Right ventricle myocardium inferior (tissue), 1 donor: ENCODE measurements at regions not wholly inside any gene's neighbourhood (a gene's known extent, or its start where the extent isn't known, plus 50 kb on each side); places are given as distances from the start of the nearest gene placed in this dataset.

Source experiments
- ATAC-seq: fragments of 200-7000 bp; cut with Tn5 transposase; one replicate; pipeline ENCODE4 v1.9.1; 2020; ENCODE audit warnings: mild to moderate bottlenecking, moderate library complexity
- DNase-seq: peaks from one replicate; pipeline ENCODE4 v3.0.0; 2021; ENCODE audit errors: missing footprints
- intact Hi-C: fragments of 100-400 bp; cut with DNase I; formaldehyde crosslinking; loops from one replicate; pipeline ENCODE4 v1.11.0; 2022
- donor health status: DM: no; HTN: yes; CAD: no; lungs with severe emphysema.

DNA sequence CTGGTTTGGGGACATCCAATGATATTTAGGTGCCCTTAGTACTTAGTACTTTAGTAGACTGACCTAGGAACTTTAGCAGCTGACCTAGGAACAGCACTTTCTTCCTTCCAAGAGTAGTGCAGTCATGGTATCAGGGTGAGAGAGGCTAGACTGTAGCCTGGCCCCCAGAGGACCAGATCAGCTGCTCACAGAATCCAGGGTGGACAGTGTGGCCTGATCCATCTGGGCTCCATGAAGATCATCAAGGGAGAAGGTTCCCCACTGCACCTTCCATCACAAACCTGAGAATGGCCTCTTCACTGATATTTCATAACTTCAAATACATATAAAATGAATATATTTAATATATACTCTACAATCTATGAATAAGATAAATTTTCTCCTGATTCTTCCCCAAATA lies 59.0 kb upstream of the TLR3 start:
- DNase-seq (no peak), ATAC-seq (no peak)
- intact Hi-C loops: no loop called here

DNA sequence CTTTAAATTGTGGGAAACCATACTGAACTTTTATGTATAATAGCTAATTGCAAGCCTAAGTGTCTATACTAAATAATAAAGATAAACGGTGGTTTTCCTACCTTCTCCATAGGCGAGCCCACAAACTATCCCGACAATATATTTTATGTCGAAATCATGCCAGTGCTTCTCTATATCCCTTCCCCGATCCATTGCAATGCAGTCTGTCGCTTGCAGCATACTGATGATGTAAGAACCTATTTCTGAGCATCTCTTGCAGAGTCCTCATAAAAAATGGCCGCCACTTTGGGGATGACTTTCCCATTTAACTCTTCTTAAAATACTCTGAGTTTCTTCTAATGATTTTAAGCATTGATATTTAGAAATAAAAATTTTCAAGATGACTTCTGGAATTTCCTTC lies 58.1 kb upstream of the TLR3 start:
- intact Hi-C loops: no loop called here
- ATAC-seq: no peak

DNA sequence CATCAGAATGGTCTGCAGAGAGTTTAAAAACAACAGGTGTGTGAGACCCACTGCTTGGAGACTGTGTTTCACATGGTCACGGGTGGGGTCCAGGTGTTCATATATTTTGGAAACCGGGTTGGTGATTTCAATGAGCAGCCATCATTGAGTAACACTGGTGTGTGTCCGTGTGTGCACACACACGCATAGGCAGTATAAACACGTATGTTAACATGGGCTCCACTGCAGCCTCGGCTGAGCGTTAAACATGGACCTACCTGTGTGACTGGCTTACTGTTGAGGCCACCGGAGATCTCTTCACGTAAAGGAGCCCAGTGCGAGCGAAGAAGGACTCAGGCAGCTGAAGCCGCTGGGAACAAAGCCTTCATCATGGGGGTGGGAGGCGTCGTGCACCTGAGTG lies 56.9 kb upstream of the TLR3 start:
- DNase-seq (no peak), ATAC-seq (no peak)
- intact Hi-C loops: no loop called here

More for the DNA sequence above, 58.1 kb upstream of the TLR3 start:
- no peak for DNase-seq

DNA sequence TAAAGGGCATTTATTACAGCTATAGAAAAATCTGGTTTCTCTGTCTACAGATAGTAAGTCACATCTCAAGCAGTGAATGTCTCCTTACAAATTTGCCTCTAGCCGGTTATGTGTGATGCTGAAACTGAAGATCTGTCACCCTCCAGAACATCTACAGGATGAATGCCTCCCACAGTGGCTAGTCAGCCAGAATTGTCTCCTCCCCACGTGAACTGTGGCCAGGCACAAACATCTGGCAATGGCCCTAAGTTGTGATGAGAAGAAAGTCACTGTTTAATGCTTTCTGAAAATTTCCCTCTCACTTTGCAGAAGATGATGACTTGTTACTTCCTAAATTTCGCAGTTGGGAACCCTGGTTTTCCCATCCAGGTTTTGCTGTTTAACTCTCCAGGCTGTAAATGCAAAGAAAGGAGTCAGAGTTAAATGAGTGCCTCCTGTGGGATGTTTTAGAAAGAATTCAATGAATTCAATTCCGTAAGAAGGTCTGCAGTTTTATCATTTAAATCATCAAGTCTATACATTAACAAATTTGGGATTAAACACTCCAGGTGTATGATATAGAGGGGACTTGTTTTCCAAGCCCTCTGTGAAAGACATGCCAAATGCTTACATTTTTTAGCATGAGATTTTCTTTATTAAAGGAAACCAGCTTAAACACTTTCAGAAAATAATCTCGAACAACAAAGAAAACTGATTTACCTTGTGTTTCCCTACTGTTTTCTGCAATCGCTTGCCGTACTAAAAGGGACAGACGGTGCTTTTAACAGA lies 55.4 kb upstream of the TLR3 start:
- intact Hi-C loops: no loop called here
- DNase-seq (no peak), ATAC-seq (no peak)

DNA sequence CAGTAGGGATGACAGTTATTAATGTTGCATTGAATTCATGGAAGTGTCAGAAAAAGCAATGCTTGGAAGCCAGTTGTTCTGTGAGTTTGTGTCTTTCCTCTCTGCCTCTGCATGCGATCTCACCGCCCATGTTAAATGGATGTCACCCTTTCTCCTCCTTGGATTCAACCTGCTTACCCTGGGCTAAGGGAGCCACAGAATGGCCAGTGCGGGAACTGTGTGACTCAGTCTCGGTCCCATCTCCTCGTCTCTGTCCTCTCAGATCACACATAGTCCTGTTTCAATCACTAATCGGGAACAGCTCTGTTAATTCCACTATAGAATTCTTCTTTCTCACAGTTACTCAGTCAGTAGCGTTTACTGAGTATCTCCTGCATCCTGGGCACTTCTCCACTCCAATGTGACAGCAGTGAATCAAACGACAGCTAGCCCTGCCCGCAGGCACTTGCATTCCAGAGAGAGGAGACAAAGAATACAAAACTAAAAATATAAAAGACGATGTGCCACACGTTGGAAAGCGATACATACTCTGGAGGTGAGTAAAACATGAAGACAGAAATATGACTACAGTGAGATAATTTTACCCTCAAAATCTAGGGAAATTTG lies 53.6 kb upstream of the TLR3 start:
- ATAC-seq: peak; percentile 85
- intact Hi-C loops: loop anchor here (5.0 kb wide), 4 partner anchors 148 to 238 kb away; no protein-coding TSS in a partner anchor
- no peak for DNase-seq

DNA sequence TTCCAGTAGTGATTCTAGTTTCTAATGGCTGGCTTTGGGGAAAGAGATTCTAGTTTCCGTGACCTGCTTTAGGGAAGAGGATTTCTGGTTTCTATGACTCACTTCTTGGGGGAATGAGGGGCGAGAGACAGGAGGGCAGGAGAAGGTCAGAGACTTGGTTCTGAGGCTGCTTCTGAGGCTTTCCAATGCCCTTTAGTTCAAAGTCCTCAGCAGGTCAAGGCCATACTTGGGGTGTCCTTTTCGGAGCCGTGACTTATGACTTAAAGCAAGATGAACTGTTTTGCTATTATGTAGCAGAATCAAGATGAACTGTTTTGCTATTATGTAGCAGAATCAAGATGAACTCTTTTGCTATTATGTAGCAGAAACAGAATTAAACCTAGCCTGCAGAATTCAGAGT lies 52.2 kb upstream of the TLR3 start:
- DNase-seq: no peak
- ATAC-seq: no peak
- intact Hi-C loops: loop anchor here (5.0 kb wide), 4 partner anchors 149 to 239 kb away; no protein-coding TSS in a partner anchor

DNA sequence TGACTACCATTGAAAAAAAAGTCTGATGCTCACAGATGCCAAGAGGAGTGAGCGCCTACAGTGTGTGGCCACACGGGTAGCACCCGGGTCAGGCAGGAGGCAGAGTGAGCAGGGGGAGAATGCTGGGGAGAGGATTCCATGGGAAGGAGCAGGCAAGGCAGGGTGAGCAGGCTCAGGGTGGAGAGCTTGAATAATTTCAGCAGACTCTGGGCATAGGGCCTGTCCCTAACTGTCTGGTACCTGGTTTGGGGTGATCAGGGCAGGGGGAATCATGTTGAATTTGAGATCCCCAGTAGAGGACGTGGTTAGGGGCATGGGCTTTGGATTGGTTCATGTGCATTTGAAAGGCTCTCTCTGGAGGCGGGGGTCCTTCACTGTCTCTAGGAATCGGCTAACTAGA lies 51.2 kb upstream of the TLR3 start:
- intact Hi-C loops: loop anchor here (5.0 kb wide), 4 partner anchors 150 to 240 kb away; no protein-coding TSS in a partner anchor
- ATAC-seq: no peak
- no peak for DNase-seq

DNA sequence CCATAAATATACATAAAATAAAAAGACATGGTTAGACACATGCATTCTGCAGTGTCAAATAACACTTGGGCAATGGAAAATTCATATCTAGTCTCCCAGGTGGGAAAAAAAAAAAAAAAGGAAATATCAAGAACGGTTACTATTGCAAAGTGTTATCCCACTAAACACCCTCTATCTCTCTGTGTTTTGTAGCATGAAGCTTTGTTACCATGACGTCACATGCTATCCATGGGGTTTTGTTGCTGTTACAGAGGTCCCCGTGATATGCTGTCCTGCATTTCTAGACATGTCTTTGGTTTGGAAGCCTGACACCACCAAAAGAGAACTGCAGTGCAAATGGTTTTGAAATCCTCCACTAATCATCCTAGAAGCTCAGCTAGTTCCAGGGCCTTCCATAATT lies 50.7 kb upstream of the TLR3 start:
- intact Hi-C loops: loop anchor here (5.0 kb wide), 4 partner anchors 151 to 241 kb away; no protein-coding TSS in a partner anchor
- no peak for DNase-seq
- no peak for ATAC-seq

DNA sequence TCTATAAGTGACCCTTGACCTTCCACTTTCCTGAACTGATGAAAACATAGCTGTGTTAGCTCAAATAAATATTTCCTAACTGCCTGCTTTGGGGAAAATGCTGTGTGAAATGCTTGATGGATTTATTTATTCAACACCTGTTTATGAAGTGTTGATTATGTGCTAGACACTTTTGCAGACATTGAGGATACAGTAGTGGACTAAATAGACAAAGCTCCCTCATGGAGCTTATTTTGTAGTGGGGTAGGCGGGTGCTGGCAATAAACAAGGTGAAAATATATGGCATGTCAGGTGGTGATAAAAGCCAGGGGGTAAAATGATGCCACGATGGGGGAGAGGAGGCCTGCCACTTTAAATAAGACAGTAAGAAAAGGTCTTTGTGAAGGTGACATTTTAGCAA lies 50.2 kb upstream of the TLR3 start:
- DNase-seq (no peak), ATAC-seq (no peak)
- intact Hi-C loops: loop anchor here (5.0 kb wide), 4 partner anchors 151 to 241 kb away; no protein-coding TSS in a partner anchor
